HG02763 (cell line): ENCODE measurements at regions not wholly inside any gene's neighbourhood (a gene's known extent, or its start where the extent isn't known, plus 50 kb on each side); places are given as distances from the start of the nearest gene placed in this dataset.
"Not testable (repeated sequence)": the region's sequence is repeated elsewhere in the genome, so short reads cannot be mapped to it uniquely, and the experiment has no call there.

Source experiments
- ATAC-seq: cut with Tn5 transposase; IDR thresholded peaks from one replicate; pipeline ENCODE4 v1.9.1; 2021; ENCODE audit warnings: mild to moderate bottlenecking, moderate library complexity; ENCODE audit not compliant: unreplicated experiment

DNA sequence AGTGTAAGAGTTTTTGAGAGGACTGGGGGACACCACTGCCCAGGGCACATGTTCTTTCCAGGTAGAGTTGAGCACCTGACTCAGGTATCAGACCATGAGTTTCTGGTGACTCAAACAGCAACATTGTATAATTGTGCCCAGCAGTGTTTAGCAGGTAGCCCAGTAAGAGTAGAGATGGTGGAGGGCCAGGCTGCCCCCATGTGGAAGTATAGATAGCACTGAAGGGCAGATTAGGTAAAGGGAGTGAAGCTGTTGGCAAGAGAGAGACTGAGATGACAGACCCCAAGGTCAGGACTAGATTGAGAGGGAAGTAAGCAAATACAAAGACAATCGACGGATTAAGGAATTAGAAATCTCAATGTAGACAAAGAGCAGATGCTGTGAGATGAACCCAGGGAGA, 74.6 kb downstream of the TRIM42 start:
- ATAC-seq, result no peak

- ATAC-seq, result peak; percentile 55
Observed at GRCh38 chr3:140753865-140754754, 76.2 kb downstream of the TRIM42 start.

DNA sequence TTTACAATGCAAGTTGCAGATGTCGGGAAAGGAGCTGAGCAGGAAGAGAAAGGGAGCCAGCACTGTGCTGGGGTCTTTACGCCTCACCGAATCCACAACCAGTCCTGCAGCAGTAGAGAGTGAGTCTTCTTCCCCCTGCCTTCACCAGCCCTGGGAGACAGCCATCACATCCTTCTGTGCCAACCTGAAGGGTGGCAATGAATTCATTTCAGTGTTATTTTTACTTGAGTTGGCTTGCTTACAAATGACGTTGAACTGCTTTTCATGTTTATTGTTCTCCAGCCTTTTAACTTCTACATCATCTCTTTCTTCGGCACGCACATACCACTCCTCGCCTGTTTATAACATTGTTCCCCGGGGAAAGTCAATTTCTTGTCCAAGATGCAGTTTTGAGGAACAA, 77.1 kb downstream of the TRIM42 start:
- no peak for ATAC-seq

DNA sequence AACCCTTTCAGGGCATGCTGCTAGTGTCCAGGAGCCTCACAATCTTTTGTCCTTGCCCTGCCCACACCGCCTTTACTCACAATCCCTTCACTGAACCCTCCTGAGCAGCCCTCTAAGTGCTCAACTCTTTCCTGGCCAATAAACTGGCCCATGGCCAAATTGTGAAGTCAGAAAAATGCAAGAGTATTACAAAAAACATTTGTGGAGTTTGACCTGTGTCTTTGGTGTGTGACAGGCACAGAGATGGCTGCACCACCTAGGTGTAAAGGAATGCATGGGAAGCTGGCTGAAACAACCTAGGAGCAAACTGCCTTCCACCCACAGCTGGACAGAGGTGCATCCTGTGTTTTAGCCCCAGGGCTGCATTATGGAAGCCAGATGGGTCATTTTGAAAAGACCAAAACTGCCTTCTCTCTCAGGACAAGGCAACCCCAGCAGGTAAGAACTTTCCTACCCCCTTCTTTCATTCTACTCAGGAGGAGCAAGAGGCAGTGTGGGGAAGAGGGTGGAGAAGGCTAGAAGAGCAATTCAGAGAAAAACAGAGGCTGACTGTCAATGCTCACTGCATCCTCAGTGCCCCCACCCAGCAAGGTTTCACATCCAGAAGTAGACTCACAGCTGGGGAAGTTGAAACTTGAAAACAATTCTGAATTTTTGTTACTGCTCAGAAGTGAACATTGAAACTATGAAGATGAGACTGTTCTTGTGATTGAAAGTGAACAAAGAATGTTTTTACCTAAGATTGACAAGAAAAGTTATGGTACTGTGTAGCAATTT, 78.6 kb downstream of the TRIM42 start:
- peak; percentile 68 for ATAC-seq

DNA sequence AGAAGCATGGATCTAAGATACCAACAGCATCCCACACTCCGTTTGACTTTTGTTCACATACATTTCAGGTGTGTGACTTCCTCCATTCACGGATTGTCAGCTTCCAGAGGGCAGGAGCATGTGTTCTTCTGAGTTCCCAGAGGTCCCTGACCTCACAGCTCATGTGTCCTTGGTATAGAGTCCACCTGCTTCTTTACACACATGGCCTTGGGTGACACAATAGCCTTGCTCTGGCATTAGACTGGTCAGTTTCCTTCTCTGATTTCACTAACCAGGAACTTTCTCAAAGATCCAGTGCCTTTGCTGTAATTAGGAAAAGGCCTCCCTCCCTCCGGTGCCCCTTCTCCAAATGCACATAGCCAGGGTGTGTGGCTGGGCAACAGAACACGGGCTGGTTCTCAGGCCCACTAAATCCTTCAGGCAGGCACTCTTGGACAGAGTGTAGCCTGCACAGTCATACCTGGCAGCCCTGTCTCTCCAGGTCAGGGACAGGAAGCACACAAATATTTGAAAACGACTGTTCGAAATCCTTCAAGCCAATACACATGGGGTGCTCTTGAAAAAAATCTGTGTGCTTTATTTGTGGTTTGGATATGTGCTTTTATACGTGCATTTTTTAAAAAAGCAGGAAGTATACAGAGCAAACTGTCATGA, 81.1 kb downstream of the TRIM42 start:
- no peak for ATAC-seq

DNA sequence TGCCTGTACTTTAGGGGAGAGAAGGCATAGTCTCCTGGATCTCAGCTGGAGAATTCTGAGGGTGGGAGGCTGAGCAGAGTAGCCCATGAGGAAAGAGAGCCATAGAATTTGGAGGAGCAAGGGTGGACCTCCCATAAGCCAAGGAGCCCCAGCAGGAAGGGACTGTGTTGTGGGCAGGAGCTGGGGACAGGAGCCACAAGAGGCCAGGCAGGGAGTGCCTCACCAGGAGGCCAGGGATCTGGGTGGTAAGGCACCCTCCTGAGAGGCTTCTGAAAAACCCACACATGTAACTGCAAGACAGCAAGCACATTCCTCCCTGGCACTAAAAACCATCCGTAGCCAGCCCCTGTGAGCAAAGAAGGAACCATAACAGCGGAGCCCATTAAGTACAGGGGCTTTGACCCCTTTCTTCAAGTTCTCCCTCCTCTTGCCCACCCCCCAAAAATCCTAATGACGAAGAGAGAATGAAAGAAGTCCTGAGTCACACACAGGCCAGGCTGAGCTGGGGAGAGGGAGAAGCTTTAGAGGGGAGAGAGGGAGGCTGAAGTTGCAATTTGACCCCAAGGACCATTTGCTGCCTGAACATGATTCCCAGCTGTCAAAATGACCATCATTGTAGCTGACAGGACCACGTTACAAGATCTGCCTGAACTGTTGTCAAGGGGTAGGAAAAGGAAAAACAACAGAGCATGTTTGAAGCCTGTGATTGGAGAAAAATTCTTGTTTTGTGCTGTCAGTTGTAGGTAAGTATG, 82.6 kb downstream of the TRIM42 start:
- no peak for ATAC-seq

GRCh38 chr3:140761076-140761639, 83.3 kb downstream of the TRIM42 start:
- ATAC-seq, result no peak

DNA sequence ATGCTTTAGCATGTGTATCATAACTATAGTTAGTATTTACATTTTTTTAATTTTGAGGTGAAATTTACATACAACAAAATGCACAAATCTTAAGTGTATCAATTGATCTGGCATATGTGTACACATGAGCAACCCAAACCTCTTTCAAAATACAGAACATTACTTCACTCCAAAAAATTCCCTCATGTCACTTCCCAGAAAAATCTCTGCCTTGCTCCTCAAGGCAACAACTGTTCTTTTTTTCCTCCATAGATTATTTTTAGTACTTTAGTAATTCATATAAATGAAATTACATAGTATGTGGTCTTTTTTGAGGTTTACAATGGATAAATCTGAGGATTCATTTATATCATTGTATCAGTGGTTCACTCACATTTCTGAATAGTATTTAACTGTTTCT, 84.9 kb downstream of the TRIM42 start:
- no peak for ATAC-seq

DNA sequence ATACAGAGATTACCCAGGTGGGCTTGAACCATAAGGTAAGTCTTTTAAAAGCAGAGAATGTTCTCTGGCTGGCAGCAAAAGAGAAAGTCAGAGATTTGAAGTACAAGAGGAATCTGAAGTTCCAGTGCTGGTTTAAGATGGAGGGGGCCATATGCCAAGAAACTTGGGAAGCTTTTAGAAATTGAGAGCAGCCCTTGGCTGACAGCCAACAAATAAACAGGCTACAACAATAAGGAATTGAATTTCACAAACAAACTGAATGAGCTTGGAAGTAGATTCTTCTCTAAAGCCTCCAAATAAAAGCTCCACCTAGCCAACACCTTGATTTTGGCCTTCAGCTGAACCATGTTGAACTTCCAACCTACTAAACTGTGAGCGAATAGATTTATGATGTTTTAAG, 85.7 kb downstream of the TRIM42 start:
- no peak for ATAC-seq

- no peak for ATAC-seq
Observed at GRCh38 chr3:140765246-140765645, 87.4 kb downstream of the TRIM42 start.

GRCh38 chr3:140766465-140766864, 88.6 kb downstream of the TRIM42 start:
- ATAC-seq, result no peak

- no peak for ATAC-seq
Observed at GRCh38 chr3:140767566-140767965, 89.7 kb downstream of the TRIM42 start.

DNA sequence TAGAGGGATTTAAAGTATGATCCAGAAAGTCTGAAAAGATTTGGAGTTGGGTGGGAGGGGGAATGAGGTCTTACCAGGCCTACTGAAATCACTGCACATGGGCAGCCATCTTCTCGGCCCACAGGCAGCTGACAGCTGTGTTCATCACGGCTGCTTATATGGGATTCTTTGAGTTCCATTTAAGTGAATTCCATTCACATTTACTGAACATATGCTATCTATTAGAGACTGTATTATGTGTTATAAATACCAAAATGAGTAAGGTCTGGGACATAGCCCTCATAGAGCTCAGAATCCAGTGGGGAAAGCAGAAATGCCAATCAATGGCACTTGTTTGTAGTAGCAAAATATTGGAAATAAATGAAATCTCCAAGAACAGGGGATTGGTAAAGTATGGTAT, 91.1 kb downstream of the TRIM42 start:
- ATAC-seq, result no peak

DNA sequence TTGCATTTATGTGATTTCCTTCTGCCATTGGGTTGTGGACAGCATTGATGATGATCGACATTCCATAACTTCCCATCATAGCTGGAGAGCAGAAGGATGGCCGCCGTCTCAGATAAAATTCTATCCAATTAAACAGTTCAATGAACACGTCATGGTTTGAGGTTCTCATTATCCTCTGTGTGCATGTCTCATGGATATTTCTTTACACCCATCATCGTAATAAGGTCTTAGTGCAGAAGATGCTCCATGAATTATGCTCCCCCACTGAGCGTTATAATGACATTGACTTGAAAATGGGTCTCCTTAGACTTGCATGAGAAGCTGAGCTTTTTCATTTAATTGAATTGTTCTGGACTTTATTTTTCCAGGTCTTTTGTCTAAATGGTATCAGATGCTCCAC, 92.1 kb downstream of the TRIM42 start:
- ATAC-seq, result no peak

DNA sequence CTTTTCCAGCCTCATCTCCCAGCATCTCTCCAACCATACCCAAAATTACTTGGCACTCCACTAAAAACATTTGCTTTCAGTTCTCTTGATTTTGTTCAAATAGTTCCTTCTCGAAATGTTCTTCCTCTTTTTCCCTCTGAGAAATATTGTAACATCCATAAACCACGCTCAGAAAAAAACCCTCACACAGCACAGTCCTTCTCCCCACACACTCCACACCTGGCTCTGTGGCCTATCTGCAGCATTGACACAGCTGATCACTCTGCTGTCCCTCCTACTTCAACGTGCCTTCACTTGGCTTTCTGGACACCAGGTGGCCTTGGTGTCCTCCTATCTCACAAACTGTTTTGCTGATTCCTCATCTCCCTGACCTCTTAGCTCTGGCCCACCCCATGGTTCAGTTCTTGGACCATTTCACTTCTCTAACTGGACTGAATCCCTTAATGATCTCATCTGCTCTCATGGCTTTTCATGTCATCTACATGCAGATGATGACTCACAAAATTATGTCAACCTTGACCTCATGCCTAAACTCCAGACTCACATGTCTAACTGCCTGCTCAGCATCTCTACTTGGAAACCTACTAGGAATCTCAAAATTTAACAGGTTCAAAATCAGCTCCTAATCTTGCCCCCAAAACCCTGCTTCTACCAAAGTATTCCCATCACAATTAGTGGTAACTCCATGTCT, 93.3 kb downstream of the TRIM42 start:
- no peak for ATAC-seq

DNA sequence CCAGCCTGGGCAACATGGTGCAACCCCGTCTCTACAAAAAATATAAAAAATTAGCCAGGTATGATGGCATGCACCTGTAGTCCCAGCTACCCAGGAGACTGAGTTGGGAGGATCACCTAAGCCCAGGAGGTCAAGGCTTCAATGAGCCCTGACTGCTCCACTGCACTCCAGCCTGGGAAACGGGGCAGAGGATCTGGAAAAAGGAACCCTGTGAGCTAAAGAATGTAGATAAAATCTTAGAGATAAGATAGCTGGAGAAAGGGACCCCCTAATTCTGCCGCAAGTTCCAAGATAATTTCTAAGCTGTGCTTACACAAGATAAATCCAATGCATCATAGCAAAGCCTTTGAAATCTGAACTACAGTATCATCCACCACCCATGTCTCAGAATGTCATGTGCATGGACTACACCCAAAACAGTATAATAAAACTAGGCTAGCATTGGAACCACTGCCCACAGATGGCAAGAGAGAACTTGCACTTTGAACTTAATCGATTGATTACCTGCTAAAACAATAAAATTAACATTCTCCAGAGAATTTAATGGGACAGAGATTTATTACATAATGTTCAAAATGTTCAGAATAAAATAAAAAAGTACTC, 99.9 kb downstream of the TRIM42 start:
- ATAC-seq, result no peak

DNA sequence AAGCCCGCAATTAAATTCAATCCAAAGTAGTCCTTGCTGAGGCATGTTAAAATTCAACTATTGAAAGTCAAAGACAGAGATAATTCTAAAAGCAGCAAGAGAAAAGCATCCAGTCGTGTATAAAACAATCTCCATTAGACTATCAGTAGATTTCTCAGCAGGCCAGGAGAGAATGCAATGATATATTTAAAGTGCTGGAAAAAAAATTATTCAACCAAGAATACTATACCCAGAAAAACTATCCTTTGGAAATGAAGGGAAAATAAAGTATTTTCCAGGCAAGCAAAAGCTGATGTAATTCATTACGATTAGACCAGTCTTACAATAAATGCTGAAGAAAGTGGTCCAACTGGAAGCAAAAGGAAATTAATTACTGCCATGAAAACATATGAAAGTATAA, 113.5 kb downstream of the TRIM42 start:
- no peak for ATAC-seq

GRCh38 chr3:140794507-140794906, 116.6 kb downstream of the TRIM42 start:
- ATAC-seq, result no peak

GRCh38 chr3:140802898-140803297, 125.0 kb downstream of the TRIM42 start:
- ATAC-seq, result not testable (repeated sequence)

- ATAC-seq, result no peak
Observed at GRCh38 chr3:140809316-140809715, 131.5 kb downstream of the TRIM42 start.
